PC-9 (cell line): ENCODE measurements at regions not wholly inside any gene's neighbourhood (a gene's known extent, or its start where the extent isn't known, plus 50 kb on each side); places are given as distances from the start of the nearest gene placed in this dataset.

Experiments
- EZH2 ChIP-seq: fragments of 200-600 bp; sonication (generic); IDR thresholded peaks from 2 replicates; pipeline ENCODE4 v1.8.0; 2017; ENCODE audit warnings: antibody characterized with exemption, low read depth
- TF ChIP-seq, protein P1 (sequence below): fragments of 200-600 bp; sonication (generic); conservative IDR thresholded peaks from 2 replicates; pipeline ENCODE4 v1.6.1; 2017; ENCODE audit warnings: mixed run types, antibody characterized with exemption, mild to moderate bottlenecking, moderate library complexity

DNA sequence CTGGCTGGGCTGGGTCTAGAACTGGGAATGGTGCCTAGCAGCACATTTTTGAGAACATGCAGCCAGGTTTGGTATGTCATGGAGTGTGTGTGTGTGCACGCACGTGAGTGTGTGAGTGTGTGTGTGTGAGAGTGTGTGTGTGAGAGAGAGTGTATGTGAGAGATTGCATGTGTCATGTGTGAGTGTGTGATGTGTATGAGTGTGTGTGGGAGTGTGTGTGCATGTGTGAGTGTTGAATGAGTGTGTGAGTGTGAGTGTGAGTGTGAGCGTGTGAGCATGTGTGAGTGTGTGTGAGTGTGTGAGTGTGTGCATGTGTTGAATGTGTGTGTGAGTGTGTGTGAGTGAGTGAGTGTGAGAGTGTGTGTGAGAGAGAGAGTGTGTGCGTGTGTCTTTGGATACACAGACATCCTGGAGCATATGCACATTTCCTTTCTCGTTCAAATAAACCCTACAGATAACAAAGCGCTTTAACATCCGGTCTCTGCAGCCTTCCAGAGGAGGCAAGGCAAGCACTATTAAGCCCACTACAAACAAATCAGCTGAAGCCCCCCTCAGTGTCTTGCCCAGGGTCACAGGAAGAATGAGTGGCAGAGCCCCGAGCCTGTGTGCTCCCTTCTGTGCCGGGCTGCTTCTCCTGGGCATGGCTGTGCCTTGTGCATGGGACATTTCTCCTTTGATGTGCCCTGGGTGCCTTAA is 108.7 kb upstream of the ETV6 start:
- TF ChIP-seq, protein P1, sequence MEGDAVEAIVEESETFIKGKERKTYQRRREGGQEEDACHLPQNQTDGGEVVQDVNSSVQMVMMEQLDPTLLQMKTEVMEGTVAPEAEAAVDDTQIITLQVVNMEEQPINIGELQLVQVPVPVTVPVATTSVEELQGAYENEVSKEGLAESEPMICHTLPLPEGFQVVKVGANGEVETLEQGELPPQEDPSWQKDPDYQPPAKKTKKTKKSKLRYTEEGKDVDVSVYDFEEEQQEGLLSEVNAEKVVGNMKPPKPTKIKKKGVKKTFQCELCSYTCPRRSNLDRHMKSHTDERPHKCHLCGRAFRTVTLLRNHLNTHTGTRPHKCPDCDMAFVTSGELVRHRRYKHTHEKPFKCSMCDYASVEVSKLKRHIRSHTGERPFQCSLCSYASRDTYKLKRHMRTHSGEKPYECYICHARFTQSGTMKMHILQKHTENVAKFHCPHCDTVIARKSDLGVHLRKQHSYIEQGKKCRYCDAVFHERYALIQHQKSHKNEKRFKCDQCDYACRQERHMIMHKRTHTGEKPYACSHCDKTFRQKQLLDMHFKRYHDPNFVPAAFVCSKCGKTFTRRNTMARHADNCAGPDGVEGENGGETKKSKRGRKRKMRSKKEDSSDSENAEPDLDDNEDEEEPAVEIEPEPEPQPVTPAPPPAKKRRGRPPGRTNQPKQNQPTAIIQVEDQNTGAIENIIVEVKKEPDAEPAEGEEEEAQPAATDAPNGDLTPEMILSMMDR, result no peak
- no peak for TF ChIP-seq EZH2
